HUDEP-2 (cell line): ENCODE measurements at regions not wholly inside any gene's neighbourhood (a gene's known extent, or its start where the extent isn't known, plus 50 kb on each side); places are given as distances from the start of the nearest gene placed in this dataset.
"Not testable (repeated sequence)": the region's sequence is repeated elsewhere in the genome, so short reads cannot be mapped to it uniquely, and the experiment has no call there.

Source experiments
- DNase-seq, 76 experiments: peaks; one replicate each; lab custom pipeline; 2025; ENCODE audit not compliant: unreplicated experiment in 76 of 76; lab: John Stamatoyannopoulos, UW

DNA sequence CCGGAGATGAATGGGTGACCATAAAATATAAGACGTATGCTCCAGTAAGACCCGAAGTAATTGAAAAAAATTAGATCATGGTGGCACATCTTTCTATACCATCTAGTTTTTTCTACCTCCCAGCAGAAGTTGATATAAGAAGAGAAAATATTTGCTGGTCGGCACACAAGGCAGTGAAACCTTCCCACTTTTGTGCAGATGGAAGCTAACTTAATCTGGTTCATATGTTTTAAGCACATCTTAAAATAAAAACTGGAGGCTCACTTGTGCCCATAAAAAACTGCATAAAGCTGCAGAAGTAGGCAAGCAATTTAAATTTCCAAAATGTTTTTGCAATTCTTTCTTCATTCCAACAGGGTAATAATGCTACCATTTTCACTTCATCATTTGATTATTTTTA is 449.2 kb downstream of the CNTN3 start:
- no peak for DNase-seq

DNA sequence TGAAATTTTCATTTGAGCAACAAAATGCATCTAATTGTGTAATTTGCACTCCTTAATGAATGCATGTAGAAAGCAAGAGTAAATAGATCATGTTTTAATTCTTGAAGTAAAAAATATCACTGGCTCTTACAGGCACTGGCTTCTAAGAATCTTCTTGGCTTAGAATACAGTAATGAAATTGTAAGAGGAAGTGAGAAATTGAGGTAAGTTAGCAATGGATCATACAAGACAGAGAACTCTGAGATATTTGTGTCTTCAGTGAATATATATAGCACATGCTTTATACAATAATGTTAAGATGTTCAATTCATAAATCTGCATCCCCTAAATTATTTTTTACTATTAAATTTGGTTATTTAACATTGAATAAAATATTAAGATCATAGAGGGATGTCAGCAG is 465.0 kb downstream of the CNTN3 start:
- no peak for DNase-seq

DNA sequence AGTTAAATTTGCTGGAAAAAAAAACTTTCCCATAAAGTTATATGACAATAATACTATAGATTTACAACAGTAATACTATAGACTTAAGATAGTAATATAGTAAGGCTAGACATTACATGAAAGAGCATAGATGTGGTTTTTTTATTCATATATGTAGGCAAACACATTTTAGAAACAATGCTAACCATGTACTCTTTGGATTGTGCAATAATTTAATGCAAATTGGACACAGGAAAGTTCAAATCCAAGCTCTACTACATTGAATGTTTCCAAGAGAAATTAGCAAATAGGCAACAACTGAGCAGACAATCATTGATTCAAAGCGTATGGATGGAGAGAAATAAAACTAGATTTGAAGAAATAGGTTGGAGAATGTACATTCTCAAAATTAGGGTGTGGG is 469.2 kb downstream of the CNTN3 start:
- no peak for DNase-seq

DNA sequence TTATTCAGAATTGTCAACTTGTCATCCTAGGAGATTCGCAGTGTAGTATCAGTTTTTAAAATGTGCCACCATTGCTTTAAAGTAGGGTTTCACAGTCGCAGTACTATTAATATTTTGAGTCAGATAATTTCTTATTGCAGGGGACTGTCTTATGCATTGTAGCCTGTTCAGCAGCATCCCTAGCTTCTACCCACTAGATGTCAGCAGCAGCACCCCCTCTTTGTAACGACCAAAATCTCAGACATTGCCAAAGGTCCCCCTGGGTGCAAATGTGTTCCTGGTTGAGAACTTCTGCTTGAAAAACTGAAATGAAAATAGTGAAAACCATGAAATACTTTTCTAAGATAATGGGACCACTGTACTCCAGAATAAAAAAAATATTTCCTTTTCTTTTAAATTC is 474.8 kb downstream of the CNTN3 start:
- no peak for DNase-seq

DNA sequence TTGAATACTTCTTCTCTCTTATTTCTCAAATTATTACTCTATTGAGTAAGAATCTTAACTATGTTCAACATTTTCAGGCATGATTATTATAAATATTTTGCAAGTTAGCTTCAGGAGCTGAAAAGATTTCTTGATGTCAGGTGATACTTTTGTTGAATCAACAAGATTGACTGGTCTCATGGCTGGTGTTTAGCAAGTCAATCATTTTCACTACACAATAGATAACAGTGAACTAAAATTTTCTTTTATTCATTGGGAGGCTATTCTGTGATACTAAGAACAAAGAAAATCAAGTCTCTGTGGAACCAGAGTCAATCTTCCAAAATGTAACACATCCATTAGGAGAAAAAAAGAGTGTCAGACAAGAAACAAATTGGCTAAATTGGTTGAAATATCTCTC is 476.7 kb downstream of the CNTN3 start:
- DNase-seq, result no peak

DNA sequence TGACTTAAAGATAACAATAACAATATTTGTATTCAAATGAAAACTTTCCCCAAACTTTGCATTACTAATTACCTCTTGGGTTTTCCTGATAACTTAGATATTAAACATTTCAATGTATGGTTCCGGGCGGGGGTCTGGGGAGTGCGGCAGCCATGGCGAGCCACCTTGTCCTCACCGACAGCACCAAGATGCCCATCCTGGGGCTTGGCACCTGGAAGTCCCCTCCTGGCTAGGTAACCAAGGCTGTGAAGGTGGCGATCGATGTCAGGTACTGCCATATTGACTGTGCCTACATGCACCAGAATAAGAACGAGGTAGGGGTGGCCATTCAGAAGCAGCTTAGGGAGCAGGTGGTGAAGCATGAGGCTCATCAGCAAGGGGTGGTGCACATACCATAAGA is 478.7 kb downstream of the CNTN3 start:
- DNase-seq, result no peak

DNA sequence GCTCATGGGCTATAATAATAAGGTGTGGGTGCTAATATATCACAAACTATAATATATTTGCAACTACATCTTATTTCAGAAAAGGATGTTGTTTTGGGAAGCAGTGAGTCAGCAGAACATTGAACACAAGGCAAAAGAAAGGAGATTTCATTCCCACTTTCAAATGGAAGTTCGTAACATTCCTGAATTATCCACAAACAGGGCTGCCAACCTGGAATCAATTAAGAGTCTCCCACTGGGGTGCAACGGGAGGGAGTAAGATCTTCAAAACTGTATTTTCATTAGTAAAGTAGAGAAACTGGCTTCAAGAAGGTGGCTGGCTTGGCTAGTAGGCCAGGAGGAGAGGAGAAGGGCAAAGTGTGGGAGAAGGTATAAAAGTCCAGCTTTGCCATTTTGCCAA is 479.6 kb downstream of the CNTN3 start:
- no peak for DNase-seq

DNA sequence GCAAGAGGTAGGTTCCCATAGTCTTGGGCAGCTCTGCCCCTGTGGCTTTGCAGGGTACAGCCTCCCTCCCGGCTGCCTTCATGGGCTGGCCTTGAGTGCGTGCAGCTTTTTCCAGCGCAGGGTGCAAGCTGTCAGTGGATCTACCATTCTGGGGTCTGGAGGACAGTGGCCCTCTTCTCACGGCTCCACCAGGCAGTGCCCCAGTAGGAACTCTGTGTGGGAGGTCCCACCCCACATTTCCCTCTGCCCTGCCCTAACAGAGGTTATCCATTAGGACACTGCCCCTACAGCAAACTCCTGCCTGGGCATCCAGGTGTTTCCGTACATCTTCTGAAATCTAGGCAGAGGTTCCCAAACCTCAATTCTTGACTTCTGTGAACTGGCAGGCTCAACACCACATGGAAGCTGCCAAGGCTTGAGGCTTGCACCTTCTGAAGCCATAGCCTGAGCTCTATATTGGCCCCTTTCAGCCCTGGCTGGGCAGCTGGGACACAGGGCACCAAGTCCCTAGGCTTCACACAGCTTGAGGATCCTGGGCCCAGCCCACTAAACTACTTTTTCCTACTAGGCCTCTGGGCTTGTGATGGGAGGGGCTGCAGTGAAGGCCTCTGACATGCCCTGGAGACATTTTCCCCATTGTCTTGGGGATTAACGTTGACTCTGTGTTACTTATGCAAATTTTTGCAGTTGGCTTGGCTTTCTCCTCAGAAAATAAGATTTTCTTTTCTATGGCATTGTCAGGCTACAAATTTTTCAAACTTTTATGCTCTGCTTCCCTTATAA is 482.7 kb downstream of the CNTN3 start:
- not testable (repeated sequence) for DNase-seq

DNA sequence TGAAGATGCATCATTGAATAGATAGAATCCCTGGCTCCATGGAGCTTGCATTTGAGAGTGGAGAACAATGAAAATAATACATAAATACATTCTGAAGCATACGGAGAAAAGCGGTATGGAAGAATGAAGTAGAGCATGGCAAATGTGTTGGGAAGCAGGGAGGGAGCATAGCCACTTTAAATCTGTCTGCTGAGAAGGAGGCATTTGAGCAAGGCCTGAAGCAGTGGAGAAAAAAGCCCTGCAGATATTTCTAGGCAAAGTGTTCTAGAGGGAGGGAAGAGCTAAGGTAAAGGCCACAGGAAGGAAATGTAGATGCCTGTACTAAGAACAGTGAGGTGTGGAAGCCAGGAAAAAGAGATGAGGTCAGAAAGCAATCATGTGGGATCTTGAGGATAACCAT is 484.8 kb downstream of the CNTN3 start:
- no peak for DNase-seq

DNA sequence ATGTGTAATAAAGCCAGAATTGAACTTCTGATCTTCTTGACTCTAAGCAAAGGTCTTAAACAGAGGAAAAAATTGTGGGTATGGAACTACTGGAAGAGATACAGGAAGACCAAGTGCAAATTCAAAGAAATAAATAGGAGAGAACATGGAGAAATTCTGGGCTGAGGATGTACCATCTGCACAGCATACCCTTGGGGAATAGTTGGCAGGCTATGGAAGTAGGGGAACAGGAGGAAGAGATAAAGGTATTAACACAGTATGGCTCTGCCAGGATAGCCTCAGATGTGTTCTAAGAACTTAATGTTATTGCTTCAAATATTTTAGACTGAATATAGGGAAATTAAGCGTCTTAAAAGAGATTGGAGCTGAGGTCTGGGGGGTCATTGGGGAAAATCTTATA is 485.4 kb downstream of the CNTN3 start:
- no peak for DNase-seq

DNA sequence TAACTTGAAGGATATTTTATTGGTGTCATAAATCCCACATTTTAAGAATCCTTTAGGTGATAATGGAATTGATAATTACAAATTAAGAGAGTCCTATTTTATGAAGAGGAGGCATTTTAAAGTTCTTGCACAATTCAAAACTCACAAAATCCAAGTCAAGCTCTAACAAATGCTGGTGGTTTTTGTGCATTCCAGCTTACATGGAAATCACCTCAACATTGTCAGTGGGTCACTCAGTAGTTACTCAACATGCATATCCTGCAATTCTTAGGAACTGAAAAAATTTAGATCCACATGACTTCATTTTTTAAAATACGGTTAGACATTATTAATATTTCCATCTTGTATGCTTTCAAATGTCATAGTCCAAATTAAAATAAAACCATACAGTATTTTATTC is 487.2 kb downstream of the CNTN3 start:
- no peak for DNase-seq

DNA sequence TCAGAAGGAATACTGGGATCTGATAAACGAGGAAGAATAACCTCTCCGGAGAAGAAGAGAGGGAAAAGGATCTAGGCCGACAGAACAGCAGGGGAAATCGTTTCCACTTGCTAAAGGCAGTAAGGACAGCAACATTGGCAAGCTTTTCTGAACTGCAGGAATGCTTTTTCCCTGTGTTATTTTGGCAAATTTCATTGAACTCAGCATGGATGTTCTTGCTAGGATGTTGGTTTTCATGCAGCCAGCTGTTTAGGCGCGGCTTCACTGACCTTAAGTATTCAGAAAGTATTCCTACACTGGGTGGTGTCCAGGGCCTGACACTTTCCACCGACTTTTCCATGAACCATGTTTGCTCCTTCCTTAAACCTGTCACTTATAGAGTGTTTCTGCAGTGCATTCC is 489.7 kb downstream of the CNTN3 start:
- no peak for DNase-seq

DNA sequence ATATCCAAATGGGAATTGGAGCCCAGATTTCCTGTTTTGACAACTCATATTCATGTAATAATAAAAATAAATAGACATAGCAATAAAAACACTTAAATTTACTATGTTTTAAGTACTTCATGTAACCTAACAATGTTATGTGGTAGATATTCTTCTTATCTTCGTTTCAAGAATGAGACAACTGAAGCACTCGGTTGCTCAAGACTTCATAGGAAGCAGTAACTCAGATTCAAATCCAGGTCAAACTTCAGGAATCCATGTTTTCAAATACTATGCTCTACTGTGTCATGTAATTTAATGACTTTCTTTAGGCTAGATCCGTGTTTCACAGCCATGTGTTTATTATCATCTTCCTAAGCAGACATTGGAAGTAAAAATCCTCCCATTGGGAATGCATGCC is 492.2 kb downstream of the CNTN3 start:
- no peak for DNase-seq

DNA sequence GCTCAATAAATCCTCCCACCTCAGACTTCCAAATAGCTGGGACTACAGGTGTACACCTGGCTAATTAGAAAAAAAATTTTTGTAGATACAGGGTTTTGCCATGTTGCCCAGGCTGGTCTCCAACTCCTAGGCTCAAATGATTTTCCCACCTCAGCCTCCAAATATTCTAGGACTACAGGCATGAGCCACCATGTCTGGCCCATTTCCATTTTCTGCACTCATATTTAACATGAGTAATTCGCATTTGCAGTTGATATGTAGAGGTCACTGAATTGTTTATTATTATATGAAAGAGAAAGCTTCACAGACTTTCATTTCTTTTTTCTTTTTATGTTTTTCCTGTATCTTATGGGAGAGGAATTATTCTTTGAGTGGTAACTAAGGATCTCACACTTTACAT is 492.7 kb downstream of the CNTN3 start:
- no peak for DNase-seq

DNA sequence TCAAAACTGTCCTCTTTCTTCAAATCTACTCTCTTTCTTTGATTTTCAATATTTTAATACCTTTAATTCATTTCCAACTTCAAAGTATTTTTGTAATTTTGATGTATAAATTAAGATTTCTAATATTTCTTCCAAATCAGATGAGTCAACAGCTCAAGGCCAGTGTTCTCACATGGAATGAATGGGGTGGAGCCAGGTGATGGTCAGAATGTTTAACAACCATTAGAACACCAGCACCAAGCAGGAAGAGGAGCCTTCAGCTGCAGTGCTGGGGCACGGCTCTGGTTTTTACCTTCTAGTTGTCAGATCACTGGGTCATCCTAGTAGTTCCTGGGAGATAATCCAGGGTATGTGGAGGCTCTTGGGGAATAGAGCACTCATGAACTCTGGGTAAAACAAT is 494.5 kb upstream of the PDZRN3 start:
- DNase-seq, result no peak

DNA sequence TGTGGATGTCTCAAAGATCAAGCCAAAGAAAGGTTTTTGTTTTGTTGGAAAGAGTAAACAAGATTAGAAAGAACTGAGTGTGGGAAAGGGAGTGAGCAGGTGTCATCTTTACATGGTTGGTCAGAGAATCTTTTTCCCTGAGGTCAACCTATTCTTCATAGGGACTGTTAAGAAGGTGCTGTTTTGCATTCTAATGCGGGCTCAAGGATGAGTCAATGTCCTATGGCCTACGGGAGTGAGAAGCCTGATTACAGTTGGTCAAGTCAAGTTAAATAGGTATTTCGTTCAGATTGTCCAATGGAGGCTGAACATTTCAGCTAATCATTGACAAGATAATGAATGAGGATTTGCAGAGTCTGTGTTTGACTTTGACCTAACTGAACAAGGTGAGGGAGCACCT is 491.2 kb upstream of the PDZRN3 start:
- no peak for DNase-seq

DNA sequence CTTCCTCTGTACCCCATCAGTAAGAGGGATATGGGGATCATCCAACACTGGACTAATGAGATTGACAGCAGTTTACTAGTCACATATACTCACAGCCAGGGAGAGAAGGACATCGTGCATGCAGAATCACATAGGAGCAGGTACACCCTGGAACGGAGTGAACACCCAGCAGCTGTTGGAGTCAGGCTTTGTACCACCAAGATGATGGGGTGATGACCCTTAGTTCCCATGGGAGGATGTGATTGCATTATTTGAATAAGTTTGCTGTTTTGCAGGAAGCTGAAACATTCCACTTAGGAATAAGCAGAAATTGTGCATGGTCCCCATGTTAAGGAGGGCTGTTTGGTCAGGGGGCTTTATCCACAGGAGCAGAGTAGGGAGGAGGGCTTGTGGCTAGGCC is 482.7 kb upstream of the PDZRN3 start:
- DNase-seq, result no peak

DNA sequence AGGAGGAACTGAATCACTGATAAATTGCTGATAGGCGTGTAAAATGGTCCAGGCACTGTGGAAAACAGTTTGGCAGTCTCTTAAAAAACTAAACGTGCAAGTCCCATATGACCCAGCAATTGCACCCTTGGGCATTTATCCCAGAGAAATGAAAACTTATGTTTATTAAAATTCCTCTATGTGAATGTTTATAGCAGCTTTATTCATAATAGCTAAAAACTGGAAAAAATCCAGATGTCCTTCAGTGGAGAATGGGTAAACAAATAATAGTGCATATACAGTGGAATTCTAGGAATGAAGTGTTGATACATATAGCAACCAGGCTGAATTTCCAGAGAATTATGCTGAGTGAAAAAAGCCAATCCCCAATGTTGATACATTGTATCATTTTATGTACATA is 482.2 kb upstream of the PDZRN3 start:
- no peak for DNase-seq

DNA sequence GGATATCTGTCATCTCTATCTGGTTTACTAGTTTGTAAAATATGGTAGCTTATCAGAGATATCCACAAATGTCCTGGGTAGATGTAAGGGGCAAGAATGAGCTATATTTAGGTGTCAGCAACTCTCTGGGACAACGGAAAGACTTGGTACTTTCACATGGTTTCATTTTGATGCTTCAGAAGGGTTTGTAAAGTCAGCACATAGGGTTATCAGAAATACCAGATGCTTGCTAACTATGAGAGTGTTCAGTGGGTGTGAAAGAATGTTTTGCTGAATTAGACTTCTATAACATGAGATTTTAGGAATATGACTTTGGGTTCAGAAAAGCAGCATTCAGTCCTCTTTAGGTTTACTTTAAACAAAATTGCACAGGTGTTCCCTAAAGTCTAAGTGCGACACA is 466.5 kb upstream of the PDZRN3 start:
- no peak for DNase-seq

DNA sequence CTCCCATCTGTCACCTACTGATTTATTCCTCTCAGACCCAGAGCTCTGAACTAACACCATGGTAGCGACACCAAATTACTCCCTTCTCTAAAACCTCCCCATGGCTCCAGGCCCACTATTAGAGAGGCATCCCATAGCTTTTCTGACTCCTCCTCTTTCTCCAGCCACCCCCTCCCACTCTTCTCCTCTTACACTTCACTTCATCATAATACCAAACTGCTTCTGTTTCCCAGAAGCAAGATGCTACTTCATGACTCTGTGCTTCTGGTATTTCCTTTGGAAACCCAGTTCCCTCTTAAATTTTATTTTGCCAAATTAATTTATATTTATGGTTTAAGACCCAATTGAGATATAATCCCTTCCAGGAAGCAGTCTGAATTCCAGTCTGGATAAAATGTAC is 465.1 kb upstream of the PDZRN3 start:
- no peak for DNase-seq

DNA sequence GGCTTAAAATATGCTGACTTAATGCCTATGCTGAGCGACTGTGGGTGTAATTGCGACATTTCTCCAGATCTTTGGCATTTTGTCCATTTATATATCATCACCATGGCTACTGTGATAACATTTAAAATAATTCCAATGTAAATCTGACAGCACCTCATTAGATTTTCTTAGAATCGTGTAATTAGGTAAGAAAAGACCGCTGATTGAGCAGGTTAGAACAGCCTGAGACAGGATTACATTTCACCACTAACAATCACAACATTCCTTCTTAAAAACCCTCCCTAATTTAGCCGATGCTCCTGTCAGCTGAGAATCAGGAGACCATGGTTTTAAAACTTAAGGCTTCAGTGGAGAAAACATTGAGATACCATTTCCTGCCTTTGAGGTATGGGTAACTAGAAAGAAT is 455.3 kb upstream of the PDZRN3 start:
- no peak for DNase-seq

DNA sequence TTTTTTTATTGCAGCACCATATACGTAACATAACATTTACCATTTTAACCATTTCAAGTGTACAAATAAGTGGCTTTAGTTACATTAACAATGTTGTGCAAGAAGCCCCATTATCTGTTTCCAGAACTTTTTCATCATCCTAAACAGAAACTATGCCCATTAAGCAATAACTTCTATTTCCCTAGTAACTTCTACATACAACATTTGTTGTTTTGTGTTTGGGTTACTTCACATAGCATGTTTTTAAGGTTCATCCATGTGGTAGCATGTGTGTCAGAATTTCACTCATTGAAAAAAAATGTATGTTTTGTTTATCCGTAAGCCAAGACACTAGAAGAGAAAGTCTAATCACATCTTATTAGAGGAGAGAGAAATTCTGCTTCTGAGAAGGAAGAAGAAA is 450.5 kb upstream of the PDZRN3 start:
- DNase-seq, result no peak

DNA sequence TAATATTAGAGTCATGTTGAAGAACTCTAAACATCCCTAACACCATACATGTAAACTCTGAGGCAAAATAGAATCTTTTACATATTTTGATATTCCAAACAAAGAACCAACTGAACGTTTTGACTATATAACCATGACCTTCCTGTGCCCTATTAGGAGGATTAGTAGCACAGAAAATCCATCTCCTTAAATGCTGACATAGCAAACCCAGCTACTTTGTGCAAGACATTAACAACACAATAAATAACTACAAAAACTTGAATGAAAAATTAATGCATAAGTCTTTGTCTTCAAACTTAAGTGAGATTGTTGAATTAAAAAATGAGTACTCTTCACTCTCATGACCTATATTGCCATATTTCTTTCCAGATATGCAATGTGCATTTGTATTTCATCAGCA is 450.0 kb upstream of the PDZRN3 start:
- DNase-seq, result no peak
